ENCODE measurements at regions not wholly inside any gene's neighbourhood (a gene's known extent, or its start where the extent isn't known, plus 50 kb on each side); places are given as distances from the start of the nearest gene placed in this dataset.
A peak's percentile ranks its signal among the peaks of the same experiment; 100 is the strongest.

DNA sequence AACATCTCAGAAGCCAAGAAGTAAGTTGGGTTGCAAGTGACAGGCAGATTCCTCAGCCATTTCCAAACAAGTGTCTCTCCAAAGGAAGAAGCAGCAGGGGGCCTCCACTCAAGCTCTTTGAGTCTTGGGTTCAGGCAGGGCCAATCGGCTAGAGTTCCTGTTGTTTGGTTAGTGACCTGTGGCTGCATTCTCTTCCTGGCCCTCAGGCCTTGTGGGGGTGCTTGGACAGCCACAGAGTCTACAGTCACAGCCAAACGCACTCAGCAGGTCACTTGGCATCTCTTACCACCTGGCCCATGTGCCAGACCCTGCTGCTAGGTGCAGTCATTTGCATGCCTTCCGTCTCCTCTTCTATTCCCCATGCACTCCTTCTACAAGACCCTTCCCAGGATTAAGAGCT lies 353.9 kb downstream of the GRIN2B start:
- no peak for DNase-seq
- intact Hi-C loops (cut with DNase I) = no loop called here

DNA sequence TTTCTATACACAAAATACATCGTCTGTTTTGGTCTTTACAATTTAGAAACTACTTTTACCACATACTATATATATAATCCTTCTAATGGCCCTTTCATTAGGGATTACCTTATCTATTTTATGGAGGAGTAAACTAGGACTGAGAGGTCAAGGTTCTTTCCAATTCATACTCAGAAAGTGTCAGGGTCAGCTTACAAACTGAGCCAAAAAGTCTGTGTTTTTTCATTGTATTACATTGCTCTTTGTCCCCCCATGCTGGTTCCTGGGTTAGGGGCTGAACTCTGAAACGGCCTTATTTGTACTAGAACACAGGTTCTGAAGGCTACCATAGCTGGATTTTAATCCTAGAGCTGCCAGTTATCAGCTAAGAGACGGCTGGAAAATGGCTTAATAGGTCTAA lies 368.1 kb downstream of the GRIN2B start:
- intact Hi-C loops (cut with DNase I) = no loop called here
- no peak for DNase-seq

DNA sequence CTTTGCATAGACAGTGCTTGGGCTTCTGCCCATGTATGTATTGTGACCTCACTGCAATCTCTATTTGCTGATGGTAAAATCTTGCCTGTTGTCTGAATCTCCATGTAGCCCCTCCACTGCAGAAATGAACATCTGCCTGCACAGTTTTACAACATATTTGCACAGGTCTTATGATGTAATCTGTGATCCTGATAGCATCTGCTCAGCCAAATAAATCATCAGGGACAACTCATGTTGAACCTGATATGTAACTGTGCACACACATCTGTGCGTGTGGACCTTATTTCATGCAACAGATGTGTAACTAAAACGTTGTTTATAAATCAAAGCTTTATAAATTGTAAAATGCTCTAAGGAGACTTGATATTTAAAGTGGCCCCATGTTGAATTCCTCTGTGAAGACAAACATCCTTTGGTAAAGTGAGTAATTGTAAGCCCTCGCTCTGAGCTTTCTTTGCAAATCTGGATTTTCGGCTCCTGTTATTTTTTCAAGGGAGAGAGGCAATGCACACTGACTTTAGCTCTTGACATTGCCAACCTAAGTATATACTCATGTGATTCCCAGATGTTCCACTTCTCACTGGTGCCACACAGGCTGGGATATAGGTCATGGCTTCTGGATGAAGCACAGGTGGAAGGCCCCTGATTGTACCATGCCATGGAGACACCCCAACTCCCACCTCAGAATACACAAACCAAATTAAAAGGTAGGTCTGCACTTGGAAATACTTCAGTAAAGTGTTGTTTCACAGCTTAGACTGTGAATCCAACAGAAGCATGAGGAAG lies 371.3 kb downstream of the GRIN2B start:
- DNase-seq = no peak
- intact Hi-C loops (cut with DNase I) = no loop called here

DNA sequence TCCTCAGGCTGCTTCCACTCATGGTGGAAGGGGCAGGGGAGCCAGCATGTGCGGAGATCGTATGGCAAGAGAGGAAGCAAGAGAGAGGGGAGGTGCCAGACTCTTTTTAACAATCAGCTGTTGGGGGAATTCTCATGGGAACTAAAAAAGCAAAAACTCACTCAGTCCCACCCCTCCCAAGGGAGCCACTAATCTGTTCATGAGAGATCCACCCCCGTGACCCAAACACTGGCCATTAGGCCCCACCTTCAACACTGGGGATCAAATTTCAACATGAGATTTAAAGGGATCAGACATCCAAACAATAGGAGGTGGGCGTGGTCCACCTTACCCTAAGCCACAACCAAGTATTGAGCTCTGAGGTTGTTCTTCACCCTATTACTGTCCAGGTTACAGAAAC lies 375.1 kb downstream of the GRIN2B start:
- DNase-seq = no peak
- intact Hi-C loops (cut with DNase I) = no loop called here

DNA sequence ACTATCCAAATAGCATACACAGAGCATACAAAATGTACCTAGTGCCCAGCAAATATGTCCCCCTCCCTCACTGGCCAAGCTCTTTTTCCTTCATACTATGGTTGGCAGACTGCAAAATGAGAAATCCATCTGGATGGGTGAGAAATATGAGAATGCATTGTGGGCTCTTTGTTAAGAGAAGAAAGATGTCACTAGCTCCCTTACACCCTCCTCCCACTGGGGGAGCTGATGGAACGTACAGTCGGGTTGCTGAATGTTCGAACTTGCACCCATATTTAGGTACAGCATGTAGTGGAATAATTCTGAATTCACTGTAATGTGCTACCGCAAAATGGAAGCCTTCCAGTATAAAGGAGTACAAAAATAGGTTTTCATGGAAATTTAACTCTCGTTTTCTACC lies 377.4 kb downstream of the GRIN2B start:
- intact Hi-C loops (cut with DNase I) = no loop called here
- no peak for DNase-seq

DNA sequence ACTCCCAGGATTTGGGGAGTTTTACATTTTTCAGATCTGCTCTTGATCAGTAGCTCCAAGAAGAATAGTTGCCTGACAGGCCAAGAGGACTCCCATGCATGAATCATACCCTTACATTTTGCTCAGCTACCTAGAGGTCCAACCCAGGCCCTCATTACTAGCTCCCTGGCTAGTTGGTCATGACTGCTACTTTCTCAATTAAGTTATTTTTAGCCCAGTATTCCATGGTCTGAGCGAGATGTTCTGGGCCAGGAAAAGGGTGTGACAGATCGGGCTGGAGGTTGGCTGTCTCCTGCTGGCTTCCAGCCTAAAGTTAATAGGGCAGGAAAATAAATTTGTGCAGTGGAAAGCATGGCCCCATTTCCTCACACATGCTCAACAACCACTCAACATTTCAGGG lies 379.2 kb downstream of the GRIN2B start:
- DNase-seq = no peak
- intact Hi-C loops (cut with DNase I) = no loop called here

DNA sequence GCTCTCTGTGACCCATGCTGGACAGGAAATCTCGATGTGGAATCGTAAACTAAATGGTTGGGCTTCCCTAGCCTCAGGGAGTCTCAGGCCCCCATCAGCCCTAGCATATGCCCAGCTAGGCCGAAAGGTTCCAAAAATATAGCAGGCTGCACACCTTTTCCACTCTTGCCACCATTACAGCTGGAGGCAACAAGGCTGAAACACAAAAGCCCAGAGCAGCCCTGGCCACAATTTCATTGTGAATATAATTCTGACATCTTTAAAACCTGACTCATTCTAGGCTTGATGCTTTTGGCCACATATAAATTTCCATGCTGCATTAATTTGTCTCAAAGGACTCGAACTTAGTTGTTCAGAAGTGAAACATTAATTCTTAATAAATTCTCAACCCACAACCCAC lies 382.2 kb downstream of the GRIN2B start:
- intact Hi-C loops (cut with DNase I) = no loop called here
- DNase-seq = no peak

DNA sequence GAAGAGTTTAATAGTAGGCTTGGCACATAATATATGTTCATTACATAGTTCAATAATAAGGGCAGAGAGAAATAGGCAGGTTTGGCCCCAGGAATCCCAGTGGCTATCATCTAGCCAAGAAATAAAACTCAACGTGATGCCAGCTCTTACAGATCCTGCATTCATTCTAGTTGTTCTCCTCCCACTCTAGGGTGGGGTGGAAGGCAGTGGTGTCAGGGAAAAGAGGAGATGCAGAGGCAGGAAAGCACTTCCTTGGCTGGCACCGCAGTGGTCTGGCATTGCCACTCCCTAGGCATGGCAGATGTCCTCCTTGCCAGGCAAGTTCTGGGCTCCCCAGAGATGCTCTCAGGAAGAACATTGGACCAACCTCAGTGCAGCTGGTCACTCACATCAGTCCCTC lies 383.6 kb downstream of the GRIN2B start:
- intact Hi-C loops (cut with DNase I) = no loop called here
- peak in 7 of 42 donors; percentile 10 to 53 (median 22) for DNase-seq

DNA sequence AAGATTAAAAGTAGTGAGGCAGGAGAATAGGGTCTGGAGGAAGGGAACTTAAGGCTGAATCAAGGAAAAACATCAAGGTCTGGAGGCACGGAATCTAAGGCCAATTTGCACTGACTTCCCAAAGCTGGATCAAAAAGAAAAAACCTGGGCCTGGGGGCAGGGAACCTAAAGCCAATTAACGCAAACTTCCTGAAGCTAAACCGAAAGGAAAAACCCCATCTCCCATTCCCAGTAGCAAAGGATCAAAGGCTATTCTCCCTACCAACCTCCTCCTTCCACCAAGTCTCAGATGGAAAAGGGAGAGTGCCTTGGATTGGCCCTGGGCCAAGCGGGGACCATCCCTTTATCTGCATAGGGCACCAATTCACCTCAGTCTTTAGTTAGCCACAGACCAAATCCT lies 384.2 kb downstream of the GRIN2B start:
- intact Hi-C loops (cut with DNase I) = no loop called here
- DNase-seq = no peak

DNA sequence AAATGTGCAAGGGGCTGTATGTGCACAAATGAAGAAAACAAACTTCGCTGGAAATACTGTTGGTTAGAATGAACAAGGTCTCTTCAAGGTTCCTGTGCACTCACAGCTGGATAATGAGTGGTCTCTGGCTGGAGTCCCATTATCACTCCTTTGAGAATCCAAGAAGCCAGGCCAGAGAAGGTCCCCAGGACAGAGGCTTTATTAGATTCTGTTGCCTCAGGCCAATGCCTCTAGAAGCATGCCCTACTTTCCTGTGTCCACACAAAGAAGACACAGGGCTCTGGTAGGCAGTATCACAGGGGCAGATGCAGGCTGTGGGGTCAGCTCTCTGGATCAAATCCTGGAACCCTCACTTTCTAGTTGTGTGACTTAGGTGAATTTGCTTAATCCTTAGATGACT lies 384.7 kb downstream of the GRIN2B start:
- no peak for DNase-seq
- intact Hi-C loops (cut with DNase I) = no loop called here

DNA sequence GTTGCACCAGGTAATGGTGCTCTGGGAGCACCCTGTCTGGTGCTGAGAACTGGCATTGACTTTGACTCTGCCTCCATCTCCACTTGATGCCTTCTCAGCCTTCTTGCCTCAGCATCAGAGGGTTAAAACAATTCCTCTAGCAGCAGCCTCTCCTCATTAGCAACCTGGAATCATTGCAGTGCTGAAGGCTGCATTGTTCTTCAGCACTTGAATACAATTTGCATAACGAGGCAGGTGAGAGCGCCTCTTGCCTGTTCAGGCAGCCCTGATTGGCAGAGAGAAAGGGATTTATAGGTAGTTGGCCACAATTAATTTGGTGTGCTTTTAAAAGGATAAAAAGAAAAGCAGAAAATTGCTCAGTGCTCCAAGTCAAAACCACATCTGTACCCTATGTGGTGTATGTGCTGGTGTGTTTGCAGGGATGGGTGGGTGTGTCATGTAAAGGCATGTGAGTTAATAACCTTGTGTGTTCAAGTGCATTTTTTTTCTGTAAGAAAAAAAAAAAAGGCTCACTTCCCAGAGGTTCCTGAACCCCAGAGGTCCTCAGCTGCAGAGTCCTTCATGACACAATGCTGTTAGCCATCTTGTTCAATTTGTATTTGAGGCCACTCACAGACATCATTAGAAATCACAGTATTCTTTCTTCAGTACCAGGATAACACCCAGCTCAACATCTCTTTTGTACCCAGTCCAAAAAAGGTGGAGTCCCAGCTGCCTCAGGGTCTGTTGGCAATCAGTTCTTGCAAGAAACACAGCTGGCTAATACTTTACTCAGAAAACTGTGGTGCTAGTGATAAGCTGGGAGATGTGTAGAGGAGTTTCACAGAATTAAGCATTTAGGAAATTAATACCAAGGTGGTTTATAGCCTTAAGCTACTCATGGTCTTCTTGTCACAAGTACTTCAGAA lies 385.6 kb downstream of the GRIN2B start:
- peak in 19 of 42 donors; percentile 10 to 70 (median 32) for DNase-seq
- intact Hi-C loops (cut with DNase I) = no loop called here

DNA sequence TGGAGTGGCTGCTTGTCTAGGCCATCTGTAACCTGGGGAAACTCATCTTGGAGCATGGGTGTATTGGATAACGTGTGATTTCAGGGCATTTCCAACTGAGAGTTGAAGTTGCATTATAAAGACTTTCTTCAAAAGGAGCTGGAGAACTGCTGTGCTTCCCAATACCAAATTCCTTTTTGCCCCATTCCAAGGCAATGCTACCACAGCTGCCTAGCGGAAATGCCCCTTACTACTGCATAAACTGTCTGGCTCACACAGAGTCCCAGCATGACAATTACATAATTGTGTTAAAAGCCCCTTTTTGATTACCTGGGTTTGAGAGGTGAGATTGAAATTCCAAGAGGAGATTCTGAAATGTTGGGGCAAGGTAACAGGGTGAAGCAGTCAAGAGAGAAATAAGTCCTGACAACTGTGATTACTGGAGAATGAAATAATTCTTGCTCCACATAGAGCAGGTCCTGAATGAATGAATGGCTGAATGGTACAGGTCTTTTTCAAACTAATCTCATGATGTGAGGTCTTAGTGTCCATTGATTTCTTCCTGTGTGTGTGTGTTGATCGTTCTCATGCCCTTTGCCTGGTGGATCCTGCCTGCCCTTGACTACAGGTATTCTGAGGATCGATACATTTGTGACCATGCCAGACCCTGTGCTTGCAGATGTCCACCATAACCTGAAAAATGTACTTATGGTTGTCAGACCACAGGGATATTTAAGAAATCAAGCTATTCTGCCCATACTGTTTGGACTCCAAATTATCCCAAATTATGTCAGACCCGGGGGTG lies 386.5 kb downstream of the GRIN2B start:
- no peak for DNase-seq
- intact Hi-C loops (cut with DNase I) = no loop called here

DNA sequence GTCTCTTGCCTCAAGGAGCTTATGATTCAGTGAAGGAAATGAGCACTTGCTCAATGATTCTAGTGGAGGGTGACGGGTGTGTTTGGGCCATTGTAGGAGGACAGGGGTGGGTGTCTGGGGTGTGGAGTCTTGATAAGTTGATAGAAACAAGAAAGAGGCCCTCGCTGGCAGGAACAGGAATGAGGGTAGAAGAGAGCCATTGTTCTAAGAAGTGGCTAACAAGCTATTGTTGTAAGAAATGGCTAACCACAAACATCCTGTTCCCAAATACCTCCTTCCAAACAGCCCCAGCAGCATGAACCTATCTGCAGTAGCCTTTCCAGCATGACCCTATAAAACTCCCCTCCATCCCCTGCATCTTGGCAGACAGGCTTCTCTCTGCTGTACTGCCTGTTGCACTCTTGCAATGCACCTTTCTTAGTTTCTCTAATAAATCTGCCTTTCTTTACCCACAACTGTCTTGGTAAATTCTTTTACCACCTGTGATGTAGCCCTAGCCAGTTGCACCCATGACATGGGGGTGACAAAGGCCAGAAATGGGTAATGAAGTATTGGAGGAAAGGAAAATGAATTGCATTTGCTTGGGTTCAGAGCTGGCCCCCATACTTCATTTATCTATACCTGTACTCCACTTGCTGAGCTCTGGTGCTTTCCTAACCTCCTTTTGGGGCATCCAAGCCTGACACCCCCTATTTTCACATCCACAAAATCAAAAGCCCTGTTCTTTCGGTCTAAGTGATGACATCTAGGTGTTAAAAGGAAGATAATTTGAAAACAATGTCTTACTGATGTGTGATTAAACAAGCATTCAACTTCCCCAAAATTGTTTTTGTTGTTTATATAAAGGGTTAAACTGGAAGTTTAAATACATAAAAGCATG lies 389.1 kb downstream of the GRIN2B start:
- peak in 5 of 42 donors; percentile 11 to 46 (median 23) for DNase-seq
- intact Hi-C loops (cut with DNase I) = no loop called here

DNA sequence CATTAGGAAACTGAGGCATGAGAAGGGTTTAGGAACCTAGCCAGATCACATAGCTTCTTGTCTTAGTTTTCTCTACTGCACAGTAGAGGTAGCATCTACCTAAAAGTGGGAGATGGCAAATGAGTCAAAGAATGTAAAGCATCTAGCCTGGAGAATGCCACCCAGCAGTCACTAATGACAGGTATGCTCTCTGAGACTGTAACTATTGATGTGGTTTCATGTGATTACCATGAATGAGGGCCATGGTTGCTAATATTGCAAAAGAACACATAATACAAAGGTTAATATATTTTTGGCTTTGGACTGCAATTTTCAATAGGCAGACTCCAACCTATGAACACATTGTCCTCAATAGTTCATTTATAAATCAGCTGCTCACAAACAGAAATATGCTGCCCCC lies 389.9 kb downstream of the GRIN2B start:
- DNase-seq = no peak
- intact Hi-C loops (cut with DNase I) = no loop called here

DNA sequence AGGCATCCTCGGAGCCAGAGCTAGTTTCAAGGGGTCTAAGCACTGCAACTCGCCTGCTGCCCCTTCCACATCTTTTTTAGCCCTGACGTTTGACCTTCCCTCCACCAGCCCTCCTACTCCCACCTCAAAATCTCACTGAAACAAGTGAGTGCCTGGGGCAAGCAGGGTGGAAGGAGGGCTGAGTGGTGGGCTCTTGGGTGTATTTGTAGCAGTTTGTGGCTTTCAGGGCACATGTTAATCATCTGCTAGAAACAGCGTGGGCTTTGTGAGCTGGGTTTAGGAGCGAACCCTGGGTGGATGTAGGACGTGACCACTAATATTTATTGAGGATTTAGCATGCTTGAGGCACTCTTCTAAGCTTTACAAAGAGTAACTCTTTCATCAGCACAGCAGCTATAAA lies 390.3 kb downstream of the GRIN2B start:
- DNase-seq = no peak
- intact Hi-C loops (cut with DNase I) = no loop called here

DNA sequence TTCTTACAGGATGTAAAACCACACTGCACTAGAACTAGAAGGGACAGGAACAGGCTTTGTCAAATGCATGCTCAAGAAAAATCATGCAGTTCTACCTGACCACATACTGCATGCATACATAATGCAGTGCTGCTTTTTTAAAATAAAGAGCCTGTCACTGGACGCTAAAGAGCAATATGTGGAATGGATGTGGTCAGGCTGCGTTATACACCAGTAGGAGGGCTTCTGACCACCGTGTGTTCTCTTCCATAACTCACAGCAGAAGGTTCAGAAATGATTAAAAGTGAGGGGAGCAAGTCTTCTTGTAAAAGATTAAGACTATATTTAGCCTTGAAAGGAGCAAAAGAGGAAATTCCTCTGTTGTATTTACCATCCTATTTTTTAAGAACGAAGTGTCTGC lies 392.0 kb downstream of the EMP1 start:
- intact Hi-C loops (cut with DNase I) = no loop called here
- no peak for DNase-seq

DNA sequence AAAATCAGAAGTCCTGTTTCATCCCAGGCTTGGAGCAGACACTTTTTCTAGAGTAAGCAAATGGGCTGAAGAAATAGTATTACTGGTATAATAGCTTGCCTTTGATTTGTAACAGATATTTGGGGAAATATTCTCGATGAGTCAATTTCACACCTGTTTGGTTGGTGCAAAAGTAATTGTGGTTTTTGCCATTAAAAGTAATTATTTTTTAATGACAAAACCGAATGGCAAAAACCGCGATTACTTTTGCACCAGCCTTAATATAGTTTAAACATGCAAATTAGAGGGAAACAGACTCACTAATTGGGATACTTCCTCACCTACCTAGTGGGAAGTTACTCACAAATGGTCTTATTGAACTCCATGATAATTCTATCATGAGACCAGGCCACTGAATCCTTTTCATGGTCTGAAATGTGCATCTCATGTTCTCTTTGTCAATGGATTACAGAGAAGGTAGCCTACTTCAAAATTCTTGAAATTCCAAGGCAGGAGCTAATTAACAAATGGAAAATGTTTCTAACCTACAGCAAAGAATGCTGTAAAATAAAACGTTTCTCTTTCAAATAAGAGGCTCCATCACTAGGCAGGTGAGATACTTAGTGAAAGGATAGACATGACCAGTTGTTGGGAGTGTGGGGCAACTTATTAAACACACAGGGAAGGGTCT lies 391.3 kb downstream of the EMP1 start:
- no peak for DNase-seq
- intact Hi-C loops (cut with DNase I) = no loop called here

DNA sequence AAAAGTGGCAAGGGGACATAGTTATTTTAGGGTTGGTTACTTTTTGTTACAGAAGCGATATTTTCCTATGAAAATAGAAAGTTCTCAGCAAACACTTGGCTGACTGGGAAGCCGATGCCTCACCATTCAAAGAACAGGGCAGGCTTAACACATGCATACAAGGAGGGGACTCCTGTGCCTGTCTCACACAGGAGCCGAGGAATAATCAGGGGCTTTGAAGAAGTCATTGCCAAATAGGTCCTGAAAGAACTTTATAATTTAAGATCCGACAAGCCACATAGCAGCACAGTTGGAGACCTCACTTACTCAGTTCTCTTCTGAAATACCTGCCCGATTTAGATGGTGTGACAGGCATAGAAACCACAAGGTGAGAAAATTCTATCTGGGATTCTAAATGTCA lies 389.8 kb downstream of the EMP1 start:
- intact Hi-C loops (cut with DNase I) = no loop called here
- no peak for DNase-seq

Data from head of caudate nucleus (tissue), 42 donors.